GM12892 (cell line): ENCODE measurements at regions not wholly inside any gene's neighbourhood (a gene's known extent, or its start where the extent isn't known, plus 50 kb on each side); places are given as distances from the start of the nearest gene placed in this dataset.

Source experiments
- DNase-seq: peaks from one replicate; pipeline ENCODE4 v3.0.0; 2011; ENCODE audit not compliant: insufficient read length
- FAIRE-seq: peaks from 2 replicates; lab custom pipeline; 2011; peaks lifted over from hg19 to GRCh38; lab: Jason Lieb, UNC
- POLR2A ChIP-seq: IDR thresholded peaks from 2 replicates; pipeline ENCODE4 v1.6.1; 2011; ENCODE audit warnings: low read depth, low read length, control low read depth
- POLR2AphosphoS5 ChIP-seq: IDR thresholded peaks from 2 replicates; pipeline ENCODE4 v1.6.1; 2011; ENCODE audit warnings: low read depth, low read length, control low read depth
- TAF1 ChIP-seq: IDR thresholded peaks from 2 replicates; pipeline ENCODE4 v1.6.1; 2011; ENCODE audit warnings: low read depth, mild to moderate bottlenecking, control low read depth, low read length, borderline replicate concordance

DNA sequence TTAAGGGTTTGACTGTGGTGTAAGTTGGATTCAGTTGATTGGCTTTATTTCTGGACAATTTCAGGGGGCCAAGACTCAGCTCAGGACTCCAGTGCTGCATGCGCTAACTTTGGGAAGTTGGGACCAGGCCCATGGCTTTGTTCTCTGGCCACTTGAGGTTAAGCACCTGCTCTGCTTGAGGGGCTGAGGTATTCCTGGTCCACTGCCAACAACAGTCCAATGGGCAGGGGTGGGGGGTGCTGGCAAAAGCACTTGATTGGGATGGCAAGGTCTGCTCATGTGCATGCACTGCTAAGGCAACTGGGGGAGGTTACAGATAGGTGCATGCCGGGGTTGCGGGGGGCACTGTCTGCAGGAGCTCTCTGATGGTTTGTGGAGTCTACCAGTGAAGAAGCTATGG, 52.6 kb upstream of the ASB17 start:
- TF ChIP-seq TAF1 (no peak), POLR2AphosphoS5 (no peak), POLR2A (no peak)
- no peak for DNase-seq
- FAIRE-seq, result no peak

DNA sequence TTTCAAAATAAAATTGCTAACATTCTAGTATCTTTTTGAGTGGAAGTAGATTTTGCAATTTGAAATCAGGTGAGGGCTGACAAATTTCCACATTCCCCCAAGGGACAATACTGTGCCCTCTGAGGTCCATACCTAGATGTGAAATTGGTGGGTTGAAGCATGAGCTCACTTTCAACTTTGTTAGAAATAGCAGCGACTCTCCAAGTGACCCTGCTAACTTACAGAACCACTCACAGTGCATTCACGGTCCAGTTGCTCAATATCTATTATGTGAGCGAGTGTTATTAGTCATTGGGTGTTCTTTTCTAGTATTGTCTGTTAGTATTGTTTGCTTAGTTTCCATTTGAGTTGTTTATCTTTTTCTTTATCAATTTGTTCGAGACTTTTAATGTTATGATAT, 53.6 kb upstream of the ASB17 start:
- TF ChIP-seq POLR2AphosphoS5, result no peak
- TF ChIP-seq TAF1, result no peak
- DNase-seq (peak; percentile 26), FAIRE-seq (peak; percentile 95)

DNA sequence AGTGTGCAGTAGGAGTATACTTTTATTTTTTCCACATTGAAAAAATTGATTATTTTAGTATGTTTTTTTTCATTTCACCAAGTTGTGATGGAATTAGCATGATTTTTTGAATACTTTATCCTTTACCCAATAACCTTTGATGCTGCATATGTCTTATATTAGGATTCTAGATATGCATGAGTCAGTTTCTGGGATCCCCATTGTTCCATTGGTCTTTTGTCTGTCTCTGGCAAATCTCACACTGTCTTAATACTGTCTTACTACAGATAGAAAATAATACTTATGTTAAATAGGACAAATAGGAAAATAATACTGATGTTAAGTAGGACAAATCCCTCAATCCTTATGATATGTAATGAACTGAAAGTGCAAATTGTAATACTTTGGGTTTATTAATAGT, 54.3 kb upstream of the ASB17 start:
- TF ChIP-seq TAF1 (no peak), POLR2A (no peak)
- DNase-seq (no peak), FAIRE-seq (no peak)

DNA sequence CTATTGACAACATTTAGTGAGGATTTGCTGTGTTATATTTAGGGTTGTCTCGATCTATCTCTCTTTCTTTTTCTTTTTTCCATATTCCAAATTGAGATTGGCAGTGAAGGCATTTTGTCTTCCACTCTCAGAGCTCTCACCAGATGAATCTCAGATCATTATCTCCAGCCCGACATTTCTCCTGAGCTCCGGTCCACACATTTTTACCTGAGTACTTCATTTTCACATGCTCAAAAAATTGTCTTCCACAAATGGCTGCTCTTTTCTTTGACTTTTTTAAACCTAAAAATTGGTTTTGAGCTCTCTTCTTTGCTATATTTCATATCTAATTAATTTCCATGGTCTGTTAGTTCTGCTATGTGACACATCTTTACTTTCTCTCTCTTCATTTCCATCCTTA, 56.9 kb upstream of the ASB17 start:
- TF ChIP-seq TAF1 (no peak), POLR2A (no peak), POLR2AphosphoS5 (no peak)
- no peak for FAIRE-seq
- no peak for DNase-seq

DNA sequence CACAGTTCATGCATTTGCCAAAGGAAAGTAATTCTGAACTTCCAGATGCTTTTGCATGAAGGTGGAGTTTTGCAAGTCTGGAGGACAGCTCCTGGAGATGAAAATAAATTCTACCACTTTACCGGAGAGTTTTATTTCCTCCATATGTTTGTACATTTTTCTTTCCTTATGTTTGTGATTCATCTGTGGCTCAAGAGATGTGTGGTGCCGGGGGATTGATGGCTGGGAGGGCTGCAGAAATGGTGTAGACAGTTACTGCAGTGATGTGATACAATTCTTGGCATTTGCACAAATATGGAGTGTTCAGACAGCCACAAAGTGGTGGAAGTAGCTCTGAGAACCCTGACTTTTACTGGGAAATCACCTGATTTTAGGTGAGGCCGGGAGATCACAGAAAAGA, 58.5 kb upstream of the ASB17 start:
- DNase-seq (no peak), FAIRE-seq (no peak)
- TF ChIP-seq POLR2AphosphoS5 (no peak), TAF1 (no peak)

DNA sequence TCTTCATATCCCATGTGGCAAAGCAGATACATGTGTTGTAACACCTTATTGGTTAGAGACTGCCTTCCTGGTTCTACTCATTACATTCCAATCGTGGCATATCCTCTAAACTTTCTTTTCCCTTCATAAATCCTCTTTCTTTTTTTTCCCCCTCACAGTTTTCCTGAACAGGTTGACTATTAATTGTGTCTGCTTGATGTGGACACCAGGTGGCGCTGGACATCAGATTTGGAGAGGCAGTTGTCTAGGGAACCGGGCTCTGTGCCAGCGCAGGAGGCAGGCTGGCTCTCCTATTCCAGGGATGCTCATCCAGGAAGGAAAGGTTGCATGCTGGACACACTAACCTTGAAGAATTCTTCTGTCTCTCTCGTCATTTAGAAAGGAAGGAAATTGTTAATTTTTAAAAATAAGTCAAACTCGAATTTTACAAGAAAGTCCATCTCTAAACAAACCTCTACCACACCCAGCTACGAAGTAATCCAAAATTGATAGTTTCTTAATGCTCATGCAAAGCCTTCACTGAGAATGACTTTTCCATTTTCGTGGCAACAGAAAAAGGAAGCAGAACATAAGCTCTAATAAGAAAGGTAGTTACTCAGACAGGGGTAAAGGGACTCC, 59.4 kb upstream of the ASB17 start:
- TF ChIP-seq POLR2A (no peak), POLR2AphosphoS5 (no peak)
- peak; percentile 19 for DNase-seq
- FAIRE-seq, result peak; percentile 85

DNA sequence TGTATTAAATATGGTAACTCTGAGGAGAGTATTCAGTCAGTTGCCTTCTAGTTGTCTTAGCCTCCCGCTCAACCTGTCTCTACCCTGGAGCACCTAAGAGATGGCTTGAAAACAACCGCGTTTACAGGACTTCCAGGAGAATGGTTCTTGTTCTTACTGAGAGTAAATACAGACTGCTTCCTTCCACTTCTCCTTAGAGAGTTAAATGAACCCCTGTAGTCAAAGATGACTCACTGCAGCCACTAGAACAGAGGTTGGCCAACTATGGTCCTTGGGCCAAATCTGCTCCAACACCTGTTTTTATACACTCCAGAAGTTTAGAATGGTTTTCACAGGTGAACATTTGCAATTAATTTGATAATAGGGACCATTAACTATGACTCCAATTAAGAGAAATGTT, 60.1 kb upstream of the ASB17 start:
- FAIRE-seq (no peak), DNase-seq (no peak)
- TF ChIP-seq TAF1, result no peak
- no peak for TF ChIP-seq POLR2AphosphoS5
- TF ChIP-seq POLR2A, result no peak

DNA sequence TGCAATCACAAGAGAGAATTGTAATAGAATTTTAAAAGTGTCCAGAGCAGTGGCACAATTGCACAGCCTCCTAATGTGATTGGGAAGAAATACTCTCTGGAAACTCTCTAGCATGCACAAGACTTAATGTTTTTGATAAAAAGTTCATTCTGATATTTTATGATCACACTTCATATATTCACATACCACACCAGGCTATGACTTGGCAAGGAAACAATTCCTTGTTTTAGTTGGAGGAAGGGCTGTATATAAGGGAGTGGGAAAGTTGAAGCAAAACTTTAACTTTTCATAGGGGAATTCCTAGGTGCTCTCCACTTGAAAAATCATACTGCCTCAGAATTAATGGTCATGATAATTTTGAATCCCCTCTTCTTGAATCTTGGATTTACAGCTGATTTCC, 61.5 kb upstream of the ASB17 start:
- FAIRE-seq, result no peak
- no peak for TF ChIP-seq TAF1
- no peak for TF ChIP-seq POLR2AphosphoS5
- no peak for TF ChIP-seq POLR2A
- DNase-seq, result no peak

DNA sequence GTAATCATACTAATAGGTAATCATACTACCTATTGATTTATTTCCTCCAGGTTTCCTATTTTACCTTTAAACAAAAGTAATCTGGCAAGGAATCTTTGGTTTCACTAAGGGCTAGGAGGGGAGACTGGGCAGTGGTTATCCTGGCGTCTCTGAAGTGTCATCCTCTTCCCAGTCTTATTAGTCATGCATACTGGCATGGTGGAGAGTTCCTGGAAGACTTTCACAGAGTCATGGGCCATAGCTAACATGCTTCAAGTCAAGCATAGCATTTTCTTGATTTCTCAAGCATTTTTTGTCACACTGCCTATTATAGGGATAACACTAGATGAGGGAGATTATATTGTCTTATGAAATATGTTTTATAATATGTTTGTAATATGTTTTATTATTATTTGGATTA, 64.0 kb upstream of the ASB17 start:
- FAIRE-seq (no peak), DNase-seq (no peak)
- no peak for TF ChIP-seq POLR2A
- TF ChIP-seq POLR2AphosphoS5, result no peak
- TF ChIP-seq TAF1, result no peak

DNA sequence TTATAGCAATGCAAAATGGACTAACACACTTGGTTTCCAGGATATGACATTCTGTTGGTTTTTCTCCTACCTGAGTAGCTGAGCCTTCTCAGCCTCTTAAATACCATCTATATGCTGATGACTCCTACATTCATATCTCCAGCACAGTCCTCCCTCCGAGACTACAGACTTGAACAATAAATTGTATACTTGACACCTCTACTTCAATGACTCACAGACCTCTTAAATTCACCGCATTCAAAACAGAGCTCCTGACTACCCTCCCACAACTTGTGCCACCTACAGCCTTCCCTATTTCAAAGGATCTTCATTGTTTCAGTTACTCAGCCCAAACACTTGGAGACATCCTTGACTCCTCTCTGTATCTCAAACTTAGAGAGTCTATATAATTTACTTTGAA, 66.8 kb upstream of the ASB17 start:
- DNase-seq (no peak), FAIRE-seq (peak; percentile 38)
- TF ChIP-seq POLR2A, result no peak
- no peak for TF ChIP-seq TAF1
- TF ChIP-seq POLR2AphosphoS5, result no peak

DNA sequence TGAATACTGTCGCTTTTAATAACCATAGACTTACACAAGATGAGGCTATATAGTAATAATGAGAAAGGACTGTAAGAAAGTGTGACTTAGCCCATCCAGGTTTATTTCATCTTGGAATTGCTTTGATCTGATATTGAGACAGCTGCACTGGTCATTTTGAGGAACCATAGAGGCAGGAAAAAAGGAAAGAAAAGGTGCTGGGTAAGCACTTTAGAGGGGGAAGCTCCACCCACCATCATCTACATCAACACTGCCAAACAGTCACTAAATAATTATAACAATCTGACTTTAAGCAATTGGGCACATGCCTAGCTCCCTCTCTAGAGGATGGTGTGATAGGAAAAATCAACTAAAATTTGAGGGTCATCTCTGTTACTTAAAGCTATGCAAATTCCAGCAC, 70.6 kb upstream of the ST6GALNAC3 start:
- no peak for TF ChIP-seq POLR2AphosphoS5
- no peak for FAIRE-seq
- DNase-seq, result no peak

DNA sequence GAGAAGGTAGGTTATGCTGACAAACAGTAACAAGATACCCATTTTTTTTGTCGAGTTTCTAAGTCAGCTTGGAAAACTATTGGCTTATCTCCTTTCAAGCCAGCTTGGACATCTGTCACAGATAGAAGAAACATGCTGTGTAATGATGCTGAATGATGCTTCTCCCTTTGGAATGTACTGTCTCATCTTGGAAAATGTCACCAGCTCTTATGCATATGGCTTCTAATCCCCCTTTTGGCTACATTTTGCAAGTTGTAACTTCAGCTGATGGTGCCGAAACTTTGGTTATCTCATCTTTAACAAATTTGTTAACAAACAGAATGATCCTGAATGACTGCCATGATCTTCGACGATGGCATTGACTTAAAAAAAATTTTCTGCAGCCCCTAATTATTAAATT, 68.8 kb upstream of the ST6GALNAC3 start:
- DNase-seq, result no peak
- no peak for TF ChIP-seq TAF1
- no peak for TF ChIP-seq POLR2AphosphoS5
- no peak for TF ChIP-seq POLR2A
- no peak for FAIRE-seq

DNA sequence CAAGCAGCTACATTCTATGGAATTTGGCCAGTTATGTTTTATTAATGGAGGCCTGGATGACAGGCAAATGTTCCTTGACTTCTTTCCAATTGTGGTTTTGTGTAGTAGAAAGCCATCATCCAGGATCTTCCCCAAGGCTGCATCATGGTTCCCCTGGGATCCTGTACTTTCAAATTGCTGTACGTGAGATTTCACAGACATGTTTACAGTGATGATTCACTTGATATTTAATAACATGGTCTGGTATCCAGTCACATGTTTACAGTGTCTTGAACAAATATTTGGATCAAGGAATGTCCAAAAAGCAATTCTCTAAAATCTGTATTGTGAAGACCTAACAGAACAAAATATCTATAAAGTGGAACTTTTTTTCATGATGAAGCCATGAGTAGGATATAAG, 68.3 kb upstream of the ST6GALNAC3 start:
- TF ChIP-seq POLR2AphosphoS5, result no peak
- TF ChIP-seq TAF1, result no peak
- no peak for TF ChIP-seq POLR2A
- DNase-seq (no peak), FAIRE-seq (no peak)
